GM21529 (cell line): ENCODE measurements at regions not wholly inside any gene's neighbourhood (a gene's known extent, or its start where the extent isn't known, plus 50 kb on each side); places are given as distances from the start of the nearest gene placed in this dataset.

Experiments used
- ATAC-seq: cut with Tn5 transposase; IDR thresholded peaks from one replicate; pipeline ENCODE4 v1.9.1; 2021; ENCODE audit not compliant: unreplicated experiment

GRCh38 chr5:61263072-61263471 is 69.0 kb upstream of the ZSWIM6 start:
- ATAC-seq = no peak

DNA sequence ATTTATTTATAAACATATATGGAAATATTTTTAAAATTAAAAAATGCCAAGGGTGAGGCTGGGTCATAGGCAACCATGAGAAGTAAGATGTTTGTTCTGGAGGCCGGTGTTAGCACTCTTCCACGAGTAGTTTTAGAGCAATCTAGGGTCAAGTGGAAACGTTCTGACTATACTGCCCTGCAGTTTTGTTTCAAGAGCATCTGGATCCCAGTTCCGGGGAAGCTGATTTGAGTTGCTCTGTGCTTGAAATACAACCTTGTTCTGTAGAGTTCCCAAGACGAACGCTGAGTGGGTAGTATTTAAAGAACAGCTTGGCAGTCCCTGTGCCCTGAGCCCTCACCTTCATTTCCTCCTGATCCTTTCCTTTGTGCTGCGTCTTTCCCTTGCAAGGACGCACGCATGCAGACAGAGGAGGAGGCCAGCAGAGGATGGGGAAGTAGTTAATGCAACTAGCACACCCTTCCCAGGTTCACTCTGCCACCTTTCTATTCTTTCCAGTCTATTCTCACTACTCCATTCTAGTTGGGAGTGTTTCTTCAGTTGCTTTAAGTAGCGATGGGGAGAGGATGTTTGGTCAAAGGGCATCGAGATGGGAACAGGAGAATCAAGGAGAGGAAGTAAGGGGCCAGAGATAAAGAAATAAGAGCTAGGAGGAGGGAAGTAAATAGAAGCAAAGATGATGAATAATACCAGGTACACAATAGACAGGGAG is 68.3 kb upstream of the ZSWIM6 start:
- no peak for ATAC-seq

GRCh38 chr5:61264273-61264661 is 67.8 kb upstream of the ZSWIM6 start:
- ATAC-seq = no peak

DNA sequence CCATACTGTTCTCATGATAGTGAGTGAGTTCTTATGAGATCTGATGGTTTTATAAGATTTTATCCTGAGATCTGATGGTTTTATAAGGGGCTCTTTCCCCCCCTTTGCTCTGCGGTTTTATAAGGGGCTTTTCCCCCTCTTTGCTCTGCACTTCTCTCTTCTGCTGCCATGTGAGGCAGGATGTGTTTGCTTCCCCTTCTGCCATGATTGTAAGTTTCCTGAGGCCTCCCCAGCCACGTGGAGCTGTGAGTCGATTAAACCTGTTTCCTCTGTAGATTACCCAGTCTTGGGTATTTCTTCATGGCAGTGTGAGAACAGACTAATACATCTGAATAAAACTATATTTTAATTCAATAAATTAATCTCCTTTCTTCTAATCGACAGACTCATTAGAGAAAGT is 64.9 kb upstream of the ZSWIM6 start:
- ATAC-seq = no peak

DNA sequence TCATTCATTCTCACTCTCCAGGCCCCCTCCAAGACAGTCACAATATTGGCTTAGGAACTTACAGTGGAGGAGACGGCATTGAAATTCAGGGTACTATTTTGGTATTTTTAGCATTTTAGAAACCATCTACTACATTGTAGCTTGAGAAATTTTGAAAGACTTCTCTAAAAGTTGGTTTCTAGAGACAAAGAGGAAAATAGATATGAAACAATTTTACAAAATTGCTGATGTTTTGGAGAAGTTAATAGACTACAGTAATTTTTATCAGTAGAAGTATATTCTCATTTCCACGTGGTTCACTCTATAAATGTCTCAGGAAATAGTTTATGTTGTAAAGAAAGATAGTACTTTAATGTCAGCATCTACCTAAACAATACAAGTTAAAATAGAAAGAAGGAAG is 63.2 kb upstream of the ZSWIM6 start:
- ATAC-seq = no peak

DNA sequence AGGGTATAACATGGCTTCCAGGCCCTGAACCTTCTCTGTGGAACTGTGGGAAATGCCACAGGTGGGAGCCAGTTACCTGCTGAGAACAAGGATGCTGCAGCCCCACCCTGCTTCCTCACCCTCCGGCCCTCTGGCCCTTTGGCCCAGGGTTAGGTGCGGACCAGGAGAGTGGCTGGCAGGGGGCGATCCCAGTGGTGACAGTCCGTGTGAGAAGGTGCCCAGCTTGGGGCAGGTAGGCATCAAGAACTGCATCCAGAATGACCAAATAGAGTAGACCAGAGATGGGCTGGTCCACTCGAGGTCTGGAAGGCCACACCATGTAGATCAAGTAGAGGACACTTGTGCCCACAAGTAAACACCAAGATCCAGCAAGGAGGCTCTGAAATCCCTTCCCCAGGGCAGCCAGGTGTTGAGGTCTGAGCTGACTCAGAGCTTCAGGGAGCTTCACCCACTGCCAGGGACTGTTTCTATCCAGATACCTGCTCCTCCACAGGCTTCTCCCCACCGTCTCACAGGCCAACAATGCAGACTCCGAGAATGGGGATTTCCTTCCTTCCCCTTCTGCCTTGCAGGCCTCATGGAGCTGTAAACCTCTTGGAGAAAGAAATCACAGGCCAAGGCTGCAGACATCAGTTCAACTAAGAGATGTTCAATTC is 61.4 kb upstream of the ZSWIM6 start:
- ATAC-seq = no peak

- ATAC-seq = no peak
Observed at GRCh38 chr5:61272688-61273087, 59.4 kb upstream of the ZSWIM6 start.

- no peak for ATAC-seq
Observed at GRCh38 chr5:61273279-61273975, 58.6 kb upstream of the ZSWIM6 start.

DNA sequence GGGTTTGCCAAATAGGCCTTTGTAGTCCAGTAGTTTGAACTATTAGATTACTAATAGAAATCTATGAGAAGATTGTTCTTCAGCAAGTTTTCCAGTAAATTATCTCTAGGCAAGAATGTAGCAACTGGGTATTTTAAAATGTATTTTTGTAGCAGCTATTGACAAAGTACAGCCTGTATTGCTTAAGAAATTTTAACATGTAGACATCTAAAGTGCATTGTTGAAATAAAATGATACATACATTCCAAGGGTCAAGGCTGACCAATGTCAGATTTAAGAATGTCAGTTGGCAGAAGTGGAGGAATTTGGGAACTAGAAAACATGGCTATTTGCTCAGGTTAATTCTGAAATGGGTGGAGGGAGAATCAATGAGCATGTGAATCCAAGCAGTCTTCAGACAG is 57.5 kb upstream of the ZSWIM6 start:
- no peak for ATAC-seq

DNA sequence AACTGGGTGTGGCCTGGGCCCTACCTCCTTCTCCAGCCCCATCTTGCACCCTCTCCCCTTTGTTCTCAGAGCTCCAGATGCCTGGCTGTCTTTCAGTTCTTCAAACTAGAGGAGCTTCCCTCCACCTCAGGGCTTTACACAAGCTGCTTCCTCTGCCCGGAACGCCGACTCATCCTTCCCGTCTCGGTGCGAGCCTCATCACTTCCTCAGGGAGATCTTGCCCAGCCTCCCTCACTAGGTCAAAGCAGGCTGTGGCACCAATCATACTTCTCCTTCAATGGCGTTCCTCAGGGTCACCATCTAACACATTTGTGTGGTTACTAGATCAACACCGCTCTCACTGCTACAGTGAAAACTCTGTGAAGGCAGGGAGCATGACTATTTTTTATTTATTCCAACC is 56.2 kb upstream of the ZSWIM6 start:
- ATAC-seq = no peak

DNA sequence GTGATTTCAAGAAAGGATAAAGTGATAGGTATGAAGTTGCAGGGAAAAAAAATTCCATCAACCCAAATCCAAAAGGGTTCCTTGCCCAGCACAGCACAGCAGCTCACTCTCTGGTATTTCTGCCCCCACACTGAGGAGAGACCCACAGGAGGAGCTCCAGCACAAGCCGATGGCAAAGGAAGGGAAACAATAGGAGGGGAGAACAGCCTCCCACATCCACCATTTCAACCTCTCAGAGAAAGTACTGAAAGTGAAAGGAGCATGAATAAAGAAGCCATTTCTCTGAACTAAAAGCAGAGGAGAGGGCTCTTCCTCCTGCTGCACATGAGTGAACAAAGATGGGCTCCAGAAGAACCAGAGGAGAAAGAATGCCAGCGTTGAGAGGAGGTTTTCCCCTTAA is 54.9 kb upstream of the ZSWIM6 start:
- no peak for ATAC-seq

- no peak for ATAC-seq
Observed at GRCh38 chr5:61277781-61278180, 54.3 kb upstream of the ZSWIM6 start.

DNA sequence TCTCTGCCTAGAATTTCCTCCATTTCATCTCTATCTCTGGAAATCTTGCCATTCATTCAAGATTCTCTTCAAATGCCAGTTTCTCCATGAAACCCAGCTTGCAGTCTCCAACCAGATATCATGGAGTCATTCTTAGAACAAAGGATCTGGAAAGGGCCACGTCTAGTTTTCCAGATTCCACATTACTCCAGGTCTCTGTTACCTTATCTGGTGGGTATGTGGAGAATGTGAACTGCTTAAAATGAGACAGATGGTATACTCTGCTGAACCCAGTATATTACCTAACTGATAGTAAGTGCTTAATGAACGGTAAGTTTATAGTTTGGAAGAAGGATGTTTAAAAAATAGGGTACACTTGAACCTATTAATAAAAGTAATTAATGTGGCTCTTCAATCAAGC is 52.3 kb upstream of the ZSWIM6 start:
- ATAC-seq = no peak

DNA sequence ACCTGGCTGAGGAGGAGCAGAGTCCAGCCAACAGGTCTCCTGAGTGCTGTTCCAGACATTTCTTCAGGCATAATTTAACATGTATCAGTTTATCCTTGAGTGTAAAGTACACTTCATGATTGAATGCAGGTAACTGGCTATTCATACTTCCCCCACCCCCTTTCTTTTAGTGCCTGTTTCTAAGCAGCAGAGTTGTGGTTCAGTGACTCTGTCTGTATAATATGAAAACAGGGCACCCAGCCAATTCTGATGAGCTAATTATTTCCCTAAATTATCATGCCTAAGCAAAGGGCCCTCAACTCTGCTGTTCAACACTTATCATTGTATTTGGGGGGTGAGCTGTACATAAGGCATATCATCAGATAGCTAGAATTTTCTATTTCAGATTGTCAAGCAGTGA is 51.9 kb upstream of the ZSWIM6 start:
- no peak for ATAC-seq

GRCh38 chr5:61280761-61281427 is 51.2 kb upstream of the ZSWIM6 start:
- no peak for ATAC-seq

DNA sequence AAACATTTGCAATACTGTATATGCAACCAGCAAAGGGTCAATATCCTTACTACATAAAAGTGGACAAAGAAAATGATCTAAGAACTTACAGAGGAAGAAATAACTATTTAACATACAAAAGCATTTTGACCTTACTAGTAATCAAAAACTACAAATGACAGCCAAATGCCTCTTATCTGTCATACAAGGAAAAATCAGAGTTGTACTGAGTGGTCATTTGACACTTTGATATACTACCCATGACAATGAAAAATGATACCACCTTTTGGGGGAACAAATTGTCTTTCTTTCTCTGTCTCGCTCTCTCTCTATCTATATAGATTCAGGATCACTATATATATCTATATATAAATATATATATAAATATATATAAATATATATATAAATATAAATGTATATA is 50.4 kb upstream of the ZSWIM6 start:
- no peak for ATAC-seq
